NCI-H1048 (cell line): ENCODE measurements at regions not wholly inside any gene's neighbourhood (a gene's known extent, or its start where the extent isn't known, plus 50 kb on each side); places are given as distances from the start of the nearest gene placed in this dataset.
"Not testable (repeated sequence)": the region's sequence is repeated elsewhere in the genome, so short reads cannot be mapped to it uniquely, and the experiment has no call there.

Experiments used
- DNase-seq: peaks from one replicate; lab custom pipeline; 2025; lab: John Stamatoyannopoulos, UW

DNA sequence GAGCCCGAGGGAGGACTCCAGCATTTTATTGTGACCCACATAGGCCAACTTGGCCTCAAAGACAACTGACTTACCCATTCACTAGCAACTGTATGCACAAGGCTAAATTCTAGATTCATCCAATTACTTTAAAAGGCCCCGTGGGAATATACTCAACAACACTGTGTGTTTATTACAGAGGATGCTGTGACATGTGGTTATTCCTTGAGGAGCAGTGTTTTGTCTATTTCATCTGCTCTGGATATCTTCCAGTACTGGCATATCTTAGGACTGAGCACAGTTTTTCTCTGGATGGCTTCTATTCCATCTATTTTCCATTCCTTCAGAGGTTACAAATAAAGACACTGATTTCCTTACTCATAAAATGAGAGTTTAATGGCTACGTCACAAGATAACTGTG lies 87.2 kb upstream of the KRAS start:
- DNase-seq: no peak

DNA sequence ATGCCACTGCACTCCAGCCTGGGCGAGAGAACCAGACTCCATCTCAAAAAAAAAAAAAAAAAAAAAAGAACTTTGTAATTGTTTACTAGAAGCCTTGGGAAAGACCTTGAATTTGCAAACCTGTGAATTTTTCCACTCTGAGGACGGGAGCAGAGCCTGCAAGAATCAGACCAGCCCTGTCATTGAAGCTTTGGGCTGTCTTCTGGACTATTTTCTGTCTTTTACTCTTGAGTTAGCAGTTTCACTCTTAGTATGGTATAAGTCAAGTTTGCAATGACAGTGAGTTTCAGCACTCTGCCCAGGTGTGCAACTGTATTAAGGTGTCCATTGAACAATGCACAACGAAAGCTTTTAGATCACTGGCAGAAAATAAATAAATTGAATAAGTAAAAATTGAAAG lies 81.4 kb upstream of the KRAS start:
- DNase-seq: no peak

DNA sequence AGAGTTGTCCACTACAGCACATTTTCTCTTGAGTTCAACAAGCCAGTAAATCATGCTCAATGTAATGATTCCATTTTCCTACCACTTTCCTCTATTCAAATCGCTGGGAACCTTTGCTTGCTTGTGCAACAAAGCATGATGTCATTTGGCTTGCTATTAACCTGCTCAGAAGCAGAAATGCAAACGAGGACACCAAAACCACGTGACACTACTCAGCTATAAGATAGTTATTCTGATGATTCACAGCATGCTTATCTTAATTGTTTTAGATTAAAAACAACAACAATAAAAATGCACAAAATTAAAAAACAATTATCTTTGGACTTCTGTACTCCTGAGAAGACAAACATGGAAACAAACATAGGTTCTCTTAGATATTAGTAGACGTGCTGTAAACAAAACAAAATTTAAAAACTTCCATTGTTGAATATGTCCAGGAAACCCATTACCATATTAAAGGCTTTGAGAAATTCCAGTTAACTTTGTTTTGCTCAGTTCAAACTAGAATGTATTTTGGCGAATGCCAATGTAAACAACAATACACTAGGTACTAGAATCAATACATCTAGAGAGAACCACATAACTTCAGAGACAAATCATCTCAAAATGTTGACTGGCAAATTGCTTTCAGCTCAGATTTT lies 77.5 kb upstream of the KRAS start:
- DNase-seq: peak; percentile 75

DNA sequence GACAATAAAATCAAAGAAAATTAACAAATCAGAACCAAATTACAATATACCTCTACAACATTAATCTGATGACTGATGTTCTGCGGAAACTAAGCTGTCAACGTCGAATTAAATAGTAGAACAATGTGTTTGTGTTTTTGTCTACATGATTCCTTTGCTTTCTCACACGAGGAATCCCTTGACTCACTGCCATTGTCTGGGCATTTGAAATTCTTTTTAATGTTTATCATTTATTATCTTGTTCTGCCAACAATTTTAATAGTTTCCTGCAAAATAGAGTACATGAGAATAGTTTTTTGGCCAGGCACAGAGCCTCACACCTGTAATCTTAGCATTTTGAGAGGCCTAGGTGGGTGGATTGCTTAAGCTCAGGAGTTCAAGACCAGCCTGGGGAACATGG lies 76.6 kb upstream of the KRAS start:
- DNase-seq: no peak

DNA sequence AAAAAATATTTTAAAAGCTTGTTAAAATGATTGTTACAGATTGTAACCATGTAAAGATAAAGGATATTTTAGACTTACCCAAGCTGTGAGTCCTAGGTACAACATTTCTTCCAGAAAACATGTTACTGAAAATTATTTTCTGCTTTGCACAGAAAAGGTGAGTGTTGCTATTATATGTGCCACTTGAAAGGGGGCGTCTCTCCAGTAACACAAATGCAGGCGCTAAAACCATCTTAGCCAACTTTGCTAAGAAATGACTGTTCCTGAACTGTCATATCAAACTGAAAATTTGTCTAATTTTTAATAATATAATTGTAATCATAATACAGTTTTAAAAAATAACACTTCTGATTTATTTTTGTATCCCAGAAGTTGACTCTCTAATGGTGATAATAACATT lies 75.6 kb upstream of the KRAS start:
- DNase-seq: no peak

DNA sequence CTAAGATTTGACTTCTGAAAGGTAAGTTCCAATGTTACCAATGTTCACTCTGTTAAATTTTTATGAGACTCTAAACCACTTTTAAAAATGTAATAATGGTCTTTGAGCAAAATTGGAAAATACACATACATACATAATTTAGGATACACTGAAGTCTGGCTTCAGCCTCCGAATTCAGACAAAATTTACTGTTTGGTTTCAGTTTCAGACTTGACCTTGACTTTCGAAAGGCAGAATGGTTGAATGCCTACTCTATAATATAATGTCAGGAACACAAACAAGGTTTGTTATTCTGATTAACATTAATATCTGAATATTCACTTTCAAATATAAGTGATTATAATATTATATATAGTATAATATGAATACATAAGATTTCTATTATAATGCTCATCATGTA lies 74.1 kb upstream of the KRAS start:
- no peak for DNase-seq

DNA sequence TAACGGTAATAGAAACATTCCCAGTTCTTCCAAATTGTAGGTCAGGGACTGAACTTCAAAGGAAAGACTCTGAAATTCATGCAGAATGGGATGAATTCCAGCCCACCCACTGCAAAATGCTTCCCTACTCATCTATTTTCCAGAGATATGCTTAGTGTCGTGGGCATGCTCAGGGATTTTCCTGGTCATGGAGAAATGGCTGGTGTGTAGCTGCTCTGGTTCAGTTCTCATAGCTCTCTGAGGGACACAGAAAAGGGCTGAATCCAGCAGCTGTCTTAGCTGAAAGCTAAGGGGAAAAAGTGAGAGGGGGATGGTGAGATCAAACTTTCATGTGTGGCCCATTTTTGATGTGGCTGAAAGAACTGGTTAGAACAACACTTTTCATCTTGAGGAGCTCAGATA lies 72.9 kb upstream of the KRAS start:
- DNase-seq: no peak

DNA sequence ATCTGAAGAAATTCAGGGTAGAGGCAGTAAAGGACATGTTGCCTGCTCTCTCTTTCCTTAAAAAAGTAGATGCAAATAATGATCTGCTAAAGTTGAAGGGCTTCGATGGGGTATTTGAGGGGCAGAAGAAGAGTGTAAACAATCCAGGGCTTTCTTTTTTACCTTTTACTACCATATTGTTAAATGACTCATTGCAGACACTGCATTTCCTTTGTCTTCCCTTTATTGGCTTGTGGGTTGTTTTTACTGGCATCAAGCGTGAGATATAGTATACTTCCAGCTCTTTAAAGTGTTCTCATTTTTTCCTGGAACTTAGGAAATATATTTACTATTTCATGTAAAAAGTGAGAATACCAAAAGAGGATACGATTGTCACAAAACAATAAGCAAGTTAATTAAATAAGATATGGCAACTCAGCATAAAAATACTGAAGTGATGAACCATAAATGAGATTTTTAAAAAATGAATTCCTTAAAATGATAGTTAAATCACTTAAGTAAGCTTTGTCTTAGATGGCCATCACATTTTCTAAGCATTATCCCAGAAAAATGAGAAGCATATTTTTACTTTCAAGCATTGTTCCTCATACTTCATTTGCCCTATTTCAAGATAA lies 72.3 kb upstream of the KRAS start:
- DNase-seq: no peak

DNA sequence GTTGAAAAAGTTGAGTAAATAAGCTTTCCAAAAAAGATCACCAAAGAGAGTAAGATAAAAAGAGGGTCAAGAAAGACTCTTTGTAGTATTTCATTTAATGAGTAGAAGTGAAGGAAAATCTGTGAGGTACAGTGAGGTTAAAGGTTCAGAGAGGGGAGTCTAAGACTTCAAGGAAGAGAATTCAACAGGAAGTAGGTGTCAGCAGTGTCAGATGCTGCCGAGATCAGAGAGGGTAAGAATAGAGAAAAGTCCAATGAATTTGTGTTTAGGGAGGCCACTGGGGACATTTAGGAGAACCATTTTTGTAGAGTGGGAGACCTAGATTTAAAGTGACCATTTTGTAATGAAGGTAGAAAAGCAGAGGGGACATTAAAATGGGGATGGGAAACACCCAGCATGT lies 71.6 kb upstream of the KRAS start:
- no peak for DNase-seq

DNA sequence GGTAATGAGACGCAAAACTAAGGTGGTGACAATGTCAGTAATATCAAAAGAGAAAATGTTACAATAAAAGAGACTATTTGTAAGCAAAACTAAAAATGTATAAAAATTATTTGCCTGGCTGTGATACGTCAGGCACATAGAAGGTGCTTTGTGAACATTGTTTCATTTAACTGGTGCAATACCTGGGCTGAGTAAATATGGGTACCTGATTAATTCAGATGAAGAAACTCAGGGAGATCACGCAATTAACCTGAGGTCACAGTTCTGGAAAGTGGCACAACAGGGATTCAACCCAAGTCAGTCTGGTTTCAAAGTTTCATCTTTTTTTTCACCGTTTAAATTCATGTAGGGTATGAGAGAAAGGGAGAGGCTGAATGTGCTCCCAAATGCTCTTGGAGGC lies 71.0 kb upstream of the KRAS start:
- DNase-seq: no peak

DNA sequence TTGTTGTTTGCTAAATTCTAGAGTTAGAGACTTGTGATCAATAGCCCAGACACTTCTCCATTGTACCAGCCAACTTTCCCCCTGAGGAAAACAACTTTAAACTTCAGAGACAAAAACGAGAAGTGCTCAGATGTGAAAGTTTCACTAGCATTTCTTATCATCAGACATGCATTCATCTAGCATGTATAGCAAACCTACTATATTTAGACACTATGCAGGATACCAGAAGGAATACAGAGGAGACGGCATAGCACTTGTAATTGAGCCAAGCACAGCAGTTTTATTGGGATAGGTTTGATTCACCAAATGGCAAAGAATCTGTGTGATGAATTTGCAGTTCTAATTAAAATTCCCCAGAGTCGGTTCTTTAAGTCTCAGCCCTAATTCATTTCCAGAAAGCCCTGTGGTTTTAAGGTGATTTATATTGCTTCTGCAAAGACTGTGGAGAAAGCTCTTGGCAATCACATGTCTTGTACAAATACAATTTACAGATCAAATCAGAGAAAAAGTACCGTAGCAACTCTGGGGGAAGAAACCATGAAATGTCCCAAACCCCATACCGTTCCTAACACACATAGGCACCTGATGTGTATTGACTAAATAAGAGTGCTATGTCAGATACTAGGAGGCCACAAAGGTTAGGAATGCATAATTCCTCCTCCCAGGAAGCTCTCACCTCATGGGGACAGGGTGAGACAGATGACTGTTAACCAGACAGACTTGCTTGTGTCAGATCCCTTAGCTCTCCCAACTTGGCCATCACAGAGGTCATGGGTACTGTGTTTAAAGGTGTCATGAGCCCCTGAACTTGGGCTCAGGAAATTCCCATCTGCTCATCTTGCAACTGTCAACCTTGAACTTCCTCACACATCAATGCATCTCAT lies 69.6 kb upstream of the KRAS start:
- DNase-seq: no peak

DNA sequence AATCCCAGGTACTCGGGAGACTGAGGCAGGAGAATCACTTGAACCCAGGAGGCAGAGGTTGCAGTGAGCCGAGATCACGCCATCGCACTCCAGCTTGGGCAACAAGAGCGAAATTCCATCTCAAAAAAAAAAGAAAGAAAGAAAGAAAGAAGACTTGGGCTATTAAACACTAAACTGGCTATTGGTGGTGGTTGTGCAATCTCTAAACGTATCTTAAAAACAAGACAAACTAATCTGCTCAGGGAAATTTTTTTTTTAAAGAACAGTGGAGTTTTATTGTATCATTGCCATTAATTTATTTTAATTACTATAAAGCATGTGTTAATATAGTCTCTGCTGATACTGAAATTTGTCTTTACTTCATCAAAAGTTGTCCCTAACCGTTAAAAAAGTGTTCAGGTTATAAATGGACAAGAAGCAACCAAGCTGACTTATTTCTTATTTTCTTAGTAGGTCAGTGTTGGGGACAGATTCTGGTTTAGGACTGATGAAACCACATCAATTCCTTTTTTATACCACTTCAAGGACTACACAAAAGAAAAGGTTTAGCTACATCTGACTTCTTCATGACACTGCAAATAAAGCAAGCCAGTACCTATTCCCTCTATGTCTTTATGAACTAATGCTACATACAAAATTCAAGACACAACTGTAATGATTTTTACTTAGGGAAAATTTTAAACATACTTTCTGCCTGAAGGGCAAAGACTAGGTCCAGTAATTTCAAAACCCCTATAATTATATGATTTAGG lies 68.7 kb upstream of the KRAS start:
- DNase-seq: no peak

DNA sequence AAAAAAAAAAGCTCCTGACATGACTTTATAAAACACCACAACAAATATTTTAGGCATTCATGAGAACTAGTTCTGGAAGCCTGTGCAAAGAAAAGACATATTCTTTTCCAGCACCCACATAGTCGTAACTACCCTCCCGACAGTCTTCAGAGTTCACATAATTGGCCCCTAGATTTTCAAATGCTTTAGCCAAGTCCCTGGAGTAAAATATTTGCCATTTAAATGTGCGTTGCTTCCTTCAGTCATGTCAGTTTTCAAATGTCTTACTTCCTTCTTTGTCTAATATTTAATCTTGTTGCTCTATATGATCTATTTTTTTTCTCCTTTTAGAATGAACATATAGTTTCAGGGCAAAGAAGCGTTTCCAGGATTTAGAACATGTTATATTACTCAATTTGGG lies 66.8 kb upstream of the KRAS start:
- no peak for DNase-seq

DNA sequence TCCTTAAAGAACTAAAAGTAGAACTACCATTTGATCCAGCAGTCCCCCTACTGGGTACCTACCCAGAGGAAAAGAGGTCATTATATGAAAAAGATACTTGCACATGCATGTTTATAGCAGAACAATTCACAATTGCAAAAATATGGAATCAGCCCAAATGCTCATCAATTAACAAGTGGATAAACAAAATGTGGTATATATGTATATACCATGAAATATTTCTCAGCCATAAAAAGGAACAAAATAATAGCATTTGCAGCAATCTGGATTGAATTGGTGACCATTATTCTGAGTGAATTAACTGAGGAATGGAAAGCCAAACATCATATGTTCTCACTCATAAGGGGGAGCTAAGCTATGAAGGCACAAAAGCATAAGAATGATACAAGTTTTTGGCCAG lies 64.7 kb upstream of the KRAS start:
- no peak for DNase-seq

DNA sequence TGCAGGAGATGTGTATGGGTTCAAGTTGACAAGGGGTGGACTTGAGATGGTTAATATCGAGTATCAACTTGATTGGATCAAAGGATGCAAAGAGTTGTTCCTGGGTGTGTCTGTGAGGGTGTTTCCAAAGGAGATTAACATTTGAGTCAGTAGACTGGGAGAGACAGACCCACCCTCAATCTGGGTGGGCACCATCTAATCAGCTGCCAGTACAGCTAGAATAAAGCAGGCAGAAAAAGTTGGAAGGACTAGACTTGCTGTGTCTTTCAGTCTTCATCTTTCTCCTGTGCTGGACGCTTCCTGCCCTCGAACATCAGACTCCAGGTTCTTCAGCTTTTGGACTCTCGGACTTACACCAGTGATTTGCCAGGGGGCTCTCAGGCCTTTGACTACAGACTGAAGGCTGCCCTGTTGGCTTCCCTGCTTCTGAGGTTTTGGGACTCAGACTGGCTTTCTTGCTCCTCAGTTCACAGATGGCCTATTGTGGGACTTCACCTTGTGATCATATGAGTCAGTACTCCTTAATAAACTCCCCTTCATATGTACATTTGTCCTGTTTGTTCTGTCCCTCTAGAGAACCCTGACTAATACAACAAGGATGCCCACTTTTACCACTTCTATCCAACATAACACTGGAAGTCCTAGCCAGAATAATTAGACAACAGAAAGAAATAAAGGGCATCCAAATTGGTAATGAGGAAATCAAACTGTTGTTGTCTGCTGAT lies 62.7 kb upstream of the KRAS start:
- not testable (repeated sequence) for DNase-seq

DNA sequence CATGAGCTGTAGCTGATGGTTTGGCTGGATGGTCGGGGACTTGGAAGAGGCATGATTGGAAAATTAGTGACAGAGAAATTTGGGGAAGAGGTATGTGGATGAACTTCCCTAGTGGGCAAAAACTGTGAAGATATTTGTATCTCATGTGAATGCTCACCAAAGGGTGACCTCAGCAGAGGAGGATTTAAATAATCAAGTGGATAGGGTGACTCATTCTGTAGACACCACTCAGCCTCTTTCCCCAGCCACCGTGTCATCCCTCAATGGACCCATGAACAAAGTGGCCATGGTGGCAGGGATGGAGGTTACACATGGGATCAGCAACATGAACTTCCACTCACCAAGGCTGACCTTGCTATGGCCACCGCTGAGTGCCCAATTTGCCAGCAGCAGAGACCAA lies 60.8 kb upstream of the KRAS start:
- no peak for DNase-seq

DNA sequence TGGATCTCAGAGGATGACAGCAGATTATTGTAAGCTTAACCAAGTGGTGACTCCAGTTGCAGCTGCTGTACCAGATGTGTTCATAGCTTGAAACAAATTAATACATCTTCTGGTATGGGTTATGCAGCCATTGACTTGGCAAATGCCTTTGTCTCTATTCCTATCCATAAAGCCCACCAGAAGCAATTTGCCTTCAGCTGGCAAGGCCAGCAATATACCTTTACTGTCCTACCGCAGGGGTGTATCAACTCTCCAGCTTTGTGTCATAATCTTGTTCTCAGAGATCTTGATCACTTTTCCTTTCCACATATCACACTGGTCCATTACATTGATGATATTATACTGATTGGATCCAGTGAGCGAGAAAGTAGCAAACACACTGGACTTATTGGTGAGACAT lies 59.3 kb upstream of the KRAS start:
- not testable (repeated sequence) for DNase-seq

DNA sequence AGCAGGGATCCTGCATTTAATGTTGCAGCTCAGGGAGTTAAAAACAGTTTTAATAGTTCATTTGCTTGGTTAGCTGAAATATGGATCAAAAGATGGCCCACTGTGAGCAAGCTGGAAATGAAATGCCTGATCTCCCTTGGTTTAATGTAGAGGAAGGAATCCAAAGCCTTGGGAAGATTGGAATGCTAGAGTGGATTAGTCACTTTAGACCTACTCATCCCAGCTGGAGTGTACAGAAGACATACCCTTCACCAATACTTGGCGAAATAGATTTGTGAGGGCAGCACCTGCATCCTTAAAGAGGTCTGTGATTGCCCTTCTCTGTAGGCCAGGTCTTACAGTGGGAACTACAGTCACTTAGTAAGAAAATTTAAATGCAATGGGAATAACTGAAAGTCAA lies 58.0 kb upstream of the KRAS start:
- no peak for DNase-seq

DNA sequence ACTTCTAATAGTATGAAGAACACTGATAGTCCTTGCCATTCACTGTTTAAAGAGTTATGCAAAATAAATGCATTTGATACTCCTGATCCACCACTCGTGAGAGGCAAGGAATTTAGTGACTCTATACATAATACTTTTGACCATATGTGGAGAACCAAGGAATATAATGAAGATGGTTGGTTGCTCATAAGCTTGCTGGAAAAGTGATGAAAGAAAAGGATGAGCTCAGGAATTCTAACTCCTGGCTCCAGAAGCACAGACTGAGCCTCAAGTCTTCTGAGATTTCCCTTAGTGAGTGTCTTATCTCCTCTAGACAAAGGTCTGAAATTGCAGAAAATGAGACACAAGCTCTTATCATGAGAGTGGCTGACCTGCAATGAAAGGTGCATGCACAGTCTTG lies 57.1 kb upstream of the KRAS start:
- DNase-seq: no peak

DNA sequence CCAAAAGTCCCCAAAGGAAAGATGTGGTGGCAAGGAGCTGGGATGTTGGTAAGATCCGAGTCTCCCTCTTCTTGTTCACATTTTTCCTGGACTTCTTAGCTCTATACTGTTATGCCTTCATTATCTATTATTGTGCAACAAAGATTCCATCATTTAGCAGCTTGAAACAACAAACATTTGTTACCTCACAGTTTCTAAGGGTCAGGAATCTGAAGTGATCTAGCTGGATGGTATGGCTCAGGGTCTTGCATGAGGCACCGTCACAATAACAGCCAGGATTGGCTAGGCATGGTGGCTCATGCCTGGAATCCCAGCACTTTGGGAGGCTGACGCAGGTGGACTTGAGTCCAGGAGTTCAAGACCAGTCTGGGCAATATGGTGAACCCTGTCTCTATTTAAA lies 51.1 kb upstream of the KRAS start:
- DNase-seq: no peak
